Stimulated activated naive CD8-positive, alpha-beta T cell treated with anti-CD3 and anti-CD28 coated beads, Interleukin-15, Interleukin-2, amounts not matched to agents 100 U/mL and 50 U/mL, for 24 hours (primary cell): ENCODE measurements at regions not wholly inside any gene's neighbourhood (a gene's known extent, or its start where the extent isn't known, plus 50 kb on each side); places are given as distances from the start of the nearest gene placed in this dataset.

Experiments used
- ATAC-seq: fragments of 150-1000 bp; cut with Tn5 transposase; one replicate; pipeline ENCODE4 v1.10.0; 2021
- DNase-seq: peaks from one replicate; pipeline ENCODE4 v3.0.0; 2021

DNA sequence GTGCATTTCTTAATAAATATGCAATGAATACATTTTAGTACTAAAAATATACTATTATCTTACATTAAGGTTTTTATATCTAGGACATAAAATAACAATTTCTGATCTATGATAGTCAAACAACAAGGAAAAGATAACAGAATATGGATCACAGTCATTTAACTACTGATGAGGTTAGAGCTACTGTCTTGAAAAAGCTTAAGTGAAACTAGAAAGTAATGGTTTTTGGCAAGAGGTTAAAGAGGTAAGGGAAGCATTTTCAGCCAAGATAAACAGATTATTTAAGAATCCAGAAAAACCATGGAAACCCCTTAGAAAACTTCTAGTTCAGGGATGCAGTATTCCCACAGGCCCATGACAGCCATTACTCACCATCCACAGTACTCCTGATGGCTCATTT is 787.4 kb downstream of the DACH1 start:
- no peak for DNase-seq
- no peak for ATAC-seq

DNA sequence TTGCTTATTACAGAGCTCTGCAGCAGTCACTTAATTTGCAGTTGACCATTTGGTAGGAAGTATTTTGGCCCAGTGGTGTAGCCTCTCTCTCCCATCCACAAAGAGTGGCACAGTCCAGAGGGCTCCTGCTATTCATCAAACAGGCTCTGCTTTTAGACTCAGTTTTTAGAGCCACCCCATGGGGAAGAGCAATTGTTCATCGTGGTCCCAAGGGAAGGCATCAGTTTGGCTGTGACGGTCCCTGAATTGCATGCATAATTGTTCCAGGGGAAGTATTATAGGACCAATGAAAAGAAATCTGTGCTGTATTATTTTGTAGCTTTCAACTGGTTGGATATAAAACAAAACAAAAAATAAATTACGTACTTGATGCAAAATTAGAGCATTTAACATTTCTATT is 799.0 kb downstream of the DACH1 start:
- no peak for ATAC-seq
- no peak for DNase-seq

- DNase-seq (no peak), ATAC-seq (no peak)
These were observed 799.7 kb downstream of the DACH1 start for GRCh38 chr13:71067165-71067815.

DNA sequence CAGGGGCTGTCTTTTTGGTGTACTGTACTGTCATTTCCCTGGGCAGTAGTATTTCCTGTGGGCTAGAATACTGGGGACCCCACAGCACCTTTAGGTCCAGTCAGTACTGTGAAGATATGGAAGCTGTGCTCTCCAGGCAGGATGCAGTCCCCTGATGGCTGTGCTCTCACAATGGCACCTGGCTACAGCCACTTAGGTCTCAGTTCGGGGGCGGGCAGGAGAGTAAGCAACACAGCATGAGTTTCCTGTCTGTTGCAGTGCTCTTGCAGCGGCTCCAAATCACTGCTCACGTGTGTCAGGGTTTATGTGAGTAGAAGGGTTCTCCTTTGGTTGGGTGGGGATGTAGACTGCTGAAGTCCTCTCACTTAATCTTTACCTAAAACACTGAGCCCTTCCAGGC is 810.4 kb downstream of the DACH1 start:
- DNase-seq: no peak
- ATAC-seq: no peak

DNA sequence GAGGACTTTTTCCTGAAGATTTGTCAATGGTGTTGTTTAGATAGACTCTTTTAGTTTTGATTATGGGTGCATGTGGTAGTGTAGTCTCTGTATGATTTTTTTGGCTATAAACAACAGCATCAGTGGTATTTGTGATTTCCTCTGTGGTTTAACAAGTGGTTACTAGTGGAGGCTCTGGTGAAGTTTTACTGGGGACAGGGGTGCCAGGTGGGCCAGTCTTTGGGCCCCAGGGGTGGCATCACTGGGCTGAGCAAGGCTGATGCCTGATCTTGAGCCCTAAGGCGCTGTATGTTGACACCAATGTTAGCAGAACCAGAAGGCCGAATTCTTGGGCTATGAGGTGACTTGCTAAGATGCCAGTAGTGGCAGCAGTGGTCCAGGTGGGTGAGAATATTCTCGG is 811.4 kb downstream of the DACH1 start:
- no peak for ATAC-seq
- DNase-seq: no peak

- ATAC-seq: no peak
- no peak for DNase-seq
These were observed 812.0 kb downstream of the DACH1 start for GRCh38 chr13:71055047-71055446.

DNA sequence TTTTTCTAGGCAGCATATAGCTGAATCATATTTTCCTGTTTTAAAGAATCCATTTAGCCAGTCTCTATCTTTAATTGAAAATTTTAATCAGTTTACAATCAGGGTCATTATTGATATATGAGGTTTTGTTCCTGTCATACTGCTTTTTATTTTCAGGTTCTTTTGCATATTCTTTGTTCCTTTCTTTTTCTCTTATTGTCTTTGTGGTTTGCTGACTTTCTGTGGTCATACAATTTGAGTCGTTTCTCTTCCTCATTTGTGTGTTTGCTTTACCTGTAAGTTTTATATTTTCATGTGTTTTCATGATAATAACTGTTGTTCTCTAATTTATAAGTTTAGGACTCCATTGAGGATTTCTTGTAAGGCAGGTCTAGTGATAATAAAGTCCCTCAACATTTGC is 812.6 kb downstream of the DACH1 start:
- no peak for ATAC-seq
- DNase-seq: no peak

DNA sequence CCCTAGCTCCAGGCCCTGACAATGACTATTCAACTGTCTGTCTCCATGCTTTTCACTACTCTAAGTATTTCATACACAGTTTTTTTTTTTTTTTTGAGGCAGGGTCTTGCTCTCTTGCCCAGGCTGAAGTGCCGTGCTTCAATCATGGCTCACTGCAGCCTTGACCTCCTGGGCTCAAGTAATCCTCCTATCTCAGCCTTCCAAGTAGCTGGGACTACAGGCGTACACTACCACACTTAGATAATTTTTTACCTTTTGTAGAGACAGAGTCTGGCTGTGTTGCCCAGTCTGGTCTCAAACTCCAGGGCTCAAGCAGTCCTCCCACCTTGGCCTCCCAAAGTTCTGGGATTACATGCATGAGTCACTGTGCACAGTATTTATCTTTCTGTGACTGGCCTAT is 815.4 kb downstream of the DACH1 start:
- DNase-seq (no peak), ATAC-seq (no peak)

- DNase-seq (no peak), ATAC-seq (no peak)
These were observed 820.5 kb downstream of the DACH1 start for GRCh38 chr13:71046360-71047079.

- no peak for DNase-seq
- ATAC-seq: no peak
These were observed 821.9 kb downstream of the DACH1 start for GRCh38 chr13:71045101-71045500.

DNA sequence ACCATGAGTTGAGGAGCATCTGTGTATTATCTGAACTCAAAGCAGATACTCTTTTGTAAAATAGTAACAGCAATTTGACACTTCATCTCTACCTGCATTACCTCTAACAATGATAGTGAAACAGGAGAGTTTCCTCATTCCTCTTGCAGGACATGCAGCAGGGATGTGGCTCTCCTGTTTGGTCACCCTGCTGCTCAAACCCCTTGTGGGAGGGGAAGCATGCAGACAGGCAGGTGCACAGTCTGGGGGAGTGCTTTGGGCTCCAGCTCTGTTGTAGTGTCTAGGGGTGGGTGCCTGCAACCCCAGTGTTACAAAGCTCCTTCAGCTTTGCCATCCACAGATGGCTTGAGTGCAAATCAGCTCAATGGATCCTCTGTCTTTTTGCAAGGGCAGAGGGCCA is 827.6 kb downstream of the DACH1 start:
- DNase-seq: no peak
- ATAC-seq: no peak

DNA sequence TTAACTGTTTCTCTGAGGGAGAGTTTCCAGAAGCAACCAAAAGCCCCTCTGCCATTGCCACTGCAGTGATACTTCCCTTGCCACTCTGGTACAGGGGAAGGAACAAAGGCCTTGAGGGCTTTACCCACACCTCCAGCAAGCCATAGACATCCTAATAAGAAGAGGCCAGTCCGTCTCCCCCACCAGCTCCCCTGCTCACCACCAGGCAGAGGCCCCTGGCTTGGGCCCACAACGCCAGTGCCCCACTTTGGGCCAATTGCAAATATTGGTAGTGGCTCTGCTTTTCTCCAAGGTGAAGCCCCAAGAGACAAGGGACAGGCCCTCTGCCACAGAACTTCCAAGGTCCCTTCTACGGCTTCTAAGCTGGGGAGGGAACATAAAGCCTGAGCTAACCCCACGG is 833.0 kb downstream of the DACH1 start:
- DNase-seq: no peak
- ATAC-seq: no peak

GRCh38 chr13:71033026-71033425 is 834.0 kb downstream of the DACH1 start:
- no peak for ATAC-seq
- DNase-seq: no peak

DNA sequence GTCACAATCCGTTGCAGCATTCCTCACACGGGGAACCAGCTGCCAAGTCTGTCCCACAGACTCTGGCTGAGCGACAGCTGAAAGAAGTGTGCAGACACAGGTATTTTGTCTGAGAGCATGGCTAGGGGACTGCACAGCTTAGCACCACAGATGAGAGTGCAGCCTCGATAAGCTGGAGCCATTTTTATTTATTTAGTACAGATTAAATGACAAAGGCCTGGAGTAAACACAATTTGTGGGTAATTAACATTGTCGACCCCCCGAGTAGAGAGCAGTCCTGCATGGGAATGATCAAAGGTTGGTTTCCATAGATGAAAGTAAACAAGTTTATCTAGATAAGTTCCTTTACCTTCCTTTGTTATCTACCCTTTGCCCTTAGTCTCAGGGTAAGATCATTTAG is 836.2 kb downstream of the DACH1 start:
- DNase-seq (no peak), ATAC-seq (no peak)

DNA sequence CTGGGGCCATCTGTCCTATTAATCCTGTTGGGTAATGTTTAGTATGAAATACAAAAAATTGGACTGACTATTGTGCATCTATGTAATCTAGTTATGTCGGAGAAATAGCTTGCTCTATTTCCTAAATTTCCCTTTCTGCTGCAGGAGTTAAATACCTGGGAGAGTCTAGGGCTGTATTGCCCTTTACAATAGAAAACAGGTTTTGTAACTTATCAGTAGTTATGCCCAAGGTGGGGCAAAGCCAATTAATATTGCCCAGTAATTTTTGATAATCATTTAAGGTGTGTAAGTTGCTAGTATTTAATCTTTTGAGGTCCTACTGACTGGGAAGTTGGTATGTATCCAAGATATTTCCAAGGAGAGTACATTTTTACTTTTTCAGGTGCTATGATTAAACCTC is 838.1 kb downstream of the DACH1 start:
- no peak for ATAC-seq

GRCh38 chr13:71021825-71022422 is 845.1 kb downstream of the DACH1 start:
- ATAC-seq: no peak
- no peak for DNase-seq

More for the DNA sequence above, 838.1 kb downstream of the DACH1 start:
- DNase-seq: no peak

DNA sequence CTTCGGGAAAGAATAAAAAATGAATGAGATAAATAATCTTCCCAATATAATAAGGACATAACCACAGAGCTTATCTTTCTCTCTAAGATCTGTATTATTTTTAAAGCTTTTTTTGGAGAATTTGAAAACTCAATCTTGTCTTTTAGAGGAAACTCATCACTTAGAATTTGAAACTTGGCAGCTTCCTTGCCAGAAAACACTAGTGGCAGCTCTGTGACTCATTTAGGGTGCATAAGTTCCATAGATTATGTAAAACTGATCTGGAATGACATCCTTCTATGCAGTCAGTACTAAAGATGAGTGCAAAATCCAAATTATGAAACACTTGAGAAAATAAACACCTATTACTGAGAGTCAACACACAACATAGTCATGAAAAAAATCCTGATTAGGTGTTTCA is 848.0 kb downstream of the DACH1 start:
- ATAC-seq (no peak), DNase-seq (no peak)

- no peak for DNase-seq
- ATAC-seq: no peak
These were observed 848.5 kb downstream of the DACH1 start for GRCh38 chr13:71018544-71018943.

GRCh38 chr13:71017607-71018006 is 849.4 kb downstream of the DACH1 start:
- DNase-seq: no peak
- no peak for ATAC-seq

DNA sequence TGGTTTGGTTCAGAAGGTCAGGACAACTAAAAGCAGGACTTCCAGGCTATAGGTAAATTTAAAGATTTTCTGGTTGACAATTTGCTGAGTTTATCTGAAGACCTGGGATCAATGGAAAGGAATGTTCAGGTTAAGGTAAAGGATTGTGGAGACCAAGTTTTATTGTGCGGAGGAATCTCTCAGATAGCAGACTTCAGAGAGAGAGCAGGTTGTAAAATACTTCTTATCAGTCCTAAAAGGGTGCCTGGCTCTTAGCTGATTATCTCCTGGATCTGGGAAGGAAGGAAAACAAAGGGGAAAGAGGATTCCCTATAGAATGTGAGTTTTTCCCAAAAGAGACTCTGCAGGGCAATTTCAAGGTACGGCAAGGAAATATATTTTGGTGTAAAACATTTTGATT is 851.5 kb downstream of the DACH1 start:
- ATAC-seq (no peak), DNase-seq (no peak)

DNA sequence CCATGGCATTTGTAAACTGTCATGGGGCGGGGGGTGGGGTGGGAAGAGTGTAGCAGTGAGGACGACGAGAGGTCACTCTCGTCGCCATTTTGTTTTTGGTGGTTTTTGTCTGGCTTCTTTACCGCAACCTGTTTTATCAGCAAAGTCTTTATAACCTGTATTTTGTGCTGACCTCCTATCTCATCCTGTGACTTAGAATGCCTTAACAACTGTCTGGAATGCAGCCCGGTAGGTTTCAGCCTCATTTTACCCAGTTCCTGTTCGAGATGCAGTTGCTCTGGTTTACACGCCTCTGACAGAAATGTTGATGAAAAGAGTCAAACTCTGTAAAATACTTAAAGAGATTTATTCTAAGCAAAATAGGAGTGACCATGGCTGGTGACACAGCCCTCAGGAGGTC is 852.0 kb downstream of the DACH1 start:
- DNase-seq: no peak
- ATAC-seq: no peak

- DNase-seq (no peak), ATAC-seq (no peak)
These were observed 861.1 kb downstream of the DACH1 start for GRCh38 chr13:71005919-71006318.

DNA sequence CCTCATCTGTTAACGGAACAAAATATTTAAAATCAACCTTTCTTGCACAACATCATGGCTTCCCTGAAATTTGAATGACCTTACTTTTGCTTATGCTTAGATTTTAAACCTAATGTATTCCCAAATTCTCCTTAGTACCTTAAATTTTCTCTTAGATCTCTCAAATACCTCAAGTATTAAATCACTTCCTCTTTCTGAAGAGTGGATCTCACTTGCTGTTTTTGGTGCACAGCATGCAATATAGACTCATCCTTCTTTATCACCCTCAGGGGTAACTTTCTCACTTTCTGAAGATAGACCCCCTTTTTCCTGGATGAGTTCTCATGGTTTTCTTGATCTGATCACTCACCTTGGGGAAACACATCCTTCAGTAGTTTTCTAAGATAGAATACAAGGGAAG is 871.7 kb downstream of the DACH1 start:
- DNase-seq: no peak
- no peak for ATAC-seq

- DNase-seq (no peak), ATAC-seq (no peak)
These were observed 872.8 kb downstream of the DACH1 start for GRCh38 chr13:70994191-70994590.
